ENCODE measurements at regions not wholly inside any gene's neighbourhood (a gene's known extent, or its start where the extent isn't known, plus 50 kb on each side); places are given as distances from the start of the nearest gene placed in this dataset.

DNA sequence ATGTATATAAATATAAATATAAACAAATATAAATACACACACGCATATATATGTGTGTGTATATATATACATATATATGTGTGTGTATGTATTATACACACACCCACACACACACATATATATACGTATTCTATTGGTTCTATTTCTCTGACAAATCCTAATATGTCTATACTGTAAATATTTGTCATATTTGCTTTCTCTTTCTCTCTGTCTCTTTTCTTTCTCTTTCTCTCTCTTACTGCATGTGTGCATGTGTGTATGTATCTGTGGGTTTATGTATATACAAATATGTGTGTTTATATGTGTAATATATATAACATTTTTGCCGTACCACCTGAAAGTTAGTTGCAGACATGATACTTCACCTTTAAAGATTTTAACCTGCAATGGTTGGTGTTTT lies 174.2 kb upstream of the PLEKHG7 start:
- WGBS: 92% methylated on average over 3 of the region's 3 CpGs
- DNase-seq (ENCODE audit: low spot score): no peak
- H3K27me3 ChIP-seq (replicated peaks; ENCODE audit: insufficient read depth): no peaks in the 10 kb centered on the region
- no peaks in the 10 kb centered on the region for H3K9me3 ChIP-seq
- TF ChIP-seq, protein P1, sequence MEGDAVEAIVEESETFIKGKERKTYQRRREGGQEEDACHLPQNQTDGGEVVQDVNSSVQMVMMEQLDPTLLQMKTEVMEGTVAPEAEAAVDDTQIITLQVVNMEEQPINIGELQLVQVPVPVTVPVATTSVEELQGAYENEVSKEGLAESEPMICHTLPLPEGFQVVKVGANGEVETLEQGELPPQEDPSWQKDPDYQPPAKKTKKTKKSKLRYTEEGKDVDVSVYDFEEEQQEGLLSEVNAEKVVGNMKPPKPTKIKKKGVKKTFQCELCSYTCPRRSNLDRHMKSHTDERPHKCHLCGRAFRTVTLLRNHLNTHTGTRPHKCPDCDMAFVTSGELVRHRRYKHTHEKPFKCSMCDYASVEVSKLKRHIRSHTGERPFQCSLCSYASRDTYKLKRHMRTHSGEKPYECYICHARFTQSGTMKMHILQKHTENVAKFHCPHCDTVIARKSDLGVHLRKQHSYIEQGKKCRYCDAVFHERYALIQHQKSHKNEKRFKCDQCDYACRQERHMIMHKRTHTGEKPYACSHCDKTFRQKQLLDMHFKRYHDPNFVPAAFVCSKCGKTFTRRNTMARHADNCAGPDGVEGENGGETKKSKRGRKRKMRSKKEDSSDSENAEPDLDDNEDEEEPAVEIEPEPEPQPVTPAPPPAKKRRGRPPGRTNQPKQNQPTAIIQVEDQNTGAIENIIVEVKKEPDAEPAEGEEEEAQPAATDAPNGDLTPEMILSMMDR (IDR thresholded peaks at IDR 0.05): no peak
- TF ChIP-seq POLR2AphosphoS5 (IDR thresholded peaks at IDR 0.05) (no peak), POLR2A (IDR thresholded peaks at IDR 0.05) (no peak)
- no peaks in the 10 kb centered on the region for H3K4me1 ChIP-seq (replicated peaks)
- H3K4me3 ChIP-seq: no peak overlapping the region
- intact Hi-C loops (cut with DNase I): no loop called here
- no peaks in the 10 kb centered on the region for H3K36me3 ChIP-seq
- no peak overlapping the region for H3K27ac ChIP-seq

- TF ChIP-seq POLR2A (IDR thresholded peaks at IDR 0.05) (no peak), POLR2AphosphoS5 (IDR thresholded peaks at IDR 0.05) (no peak)
- TF ChIP-seq, protein P1 (IDR thresholded peaks at IDR 0.05): no peak
- WGBS: 81% methylated on average over 2 of the region's 2 CpGs
- DNase-seq (ENCODE audit: low spot score): no peak
- intact Hi-C loops (cut with DNase I): no loop called here
- H3K36me3 ChIP-seq: no peaks in the 10 kb centered on the region
- no peaks in the 10 kb centered on the region for H3K9me3 ChIP-seq
- no peak overlapping the region for H3K27ac ChIP-seq
- H3K4me1 ChIP-seq (replicated peaks): no peaks in the 10 kb centered on the region
- no peaks in the 10 kb centered on the region for H3K27me3 ChIP-seq (replicated peaks; ENCODE audit: insufficient read depth)
- H3K4me3 ChIP-seq: no peak overlapping the region
Measured at GRCh38 chr12:92528097-92528496, 174.7 kb upstream of the PLEKHG7 start.

- Histone ChIP-seq H3K4me3 (no peak overlapping the region), H3K27me3 (replicated peaks; ENCODE audit: insufficient read depth) (no peaks in the 10 kb centered on the region), H3K9me3 (no peaks in the 10 kb centered on the region), H3K36me3 (no peaks in the 10 kb centered on the region), H3K27ac (no peak overlapping the region), H3K4me1 (replicated peaks) (no peaks in the 10 kb centered on the region)
- DNase-seq (ENCODE audit: low spot score): no peak
- WGBS: 90% methylated on average over 4 of the region's 4 CpGs
- intact Hi-C loops (cut with DNase I): no loop called here
- TF ChIP-seq POLR2A (IDR thresholded peaks at IDR 0.05) (no peak), POLR2AphosphoS5 (IDR thresholded peaks at IDR 0.05) (no peak)
- TF ChIP-seq, protein P1 (IDR thresholded peaks at IDR 0.05): no peak
Measured at GRCh38 chr12:92524489-92524888, 178.3 kb upstream of the PLEKHG7 start.

- H3K27me3 ChIP-seq (replicated peaks; ENCODE audit: insufficient read depth): no peaks in the 10 kb centered on the region
- no peaks in the 10 kb centered on the region for H3K4me1 ChIP-seq (replicated peaks)
- intact Hi-C loops (cut with DNase I): no loop called here
- DNase-seq (ENCODE audit: low spot score): no peak
- no peak overlapping the region for H3K27ac ChIP-seq
- no peaks in the 10 kb centered on the region for H3K36me3 ChIP-seq
- H3K9me3 ChIP-seq: no peaks in the 10 kb centered on the region
- TF ChIP-seq, protein P1 (IDR thresholded peaks at IDR 0.05): no peak
- TF ChIP-seq POLR2A (IDR thresholded peaks at IDR 0.05) (no peak), POLR2AphosphoS5 (IDR thresholded peaks at IDR 0.05) (no peak)
- H3K4me3 ChIP-seq: no peak overlapping the region
Measured at GRCh38 chr12:92520511-92520910, 182.3 kb upstream of the PLEKHG7 start.

GRCh38 chr12:92519284-92519683 lies 183.5 kb upstream of the PLEKHG7 start:
- no peaks in the 10 kb centered on the region for H3K9me3 ChIP-seq
- TF ChIP-seq POLR2A (IDR thresholded peaks at IDR 0.05) (no peak), POLR2AphosphoS5 (IDR thresholded peaks at IDR 0.05) (no peak)
- TF ChIP-seq, protein P1 (IDR thresholded peaks at IDR 0.05): no peak
- no peak for DNase-seq (ENCODE audit: low spot score)
- H3K27ac ChIP-seq: no peak overlapping the region
- WGBS: 95% methylated on average over 1 of the region's 1 CpG
- no peaks in the 10 kb centered on the region for H3K36me3 ChIP-seq
- no peaks in the 10 kb centered on the region for H3K27me3 ChIP-seq (replicated peaks; ENCODE audit: insufficient read depth)
- intact Hi-C loops (cut with DNase I): no loop called here
- no peak overlapping the region for H3K4me3 ChIP-seq
- H3K4me1 ChIP-seq (replicated peaks): no peaks in the 10 kb centered on the region
